Cardiac fibroblast (primary cell): ENCODE measurements at regions not wholly inside any gene's neighbourhood (a gene's known extent, or its start where the extent isn't known, plus 50 kb on each side); places are given as distances from the start of the nearest gene placed in this dataset.

Experiments used
- DNase-seq, 2 donors: peaks; one replicate each; pipeline versions ENCODE4 v3.0.0 to v3.0.0-alpha.2; 2010; ENCODE audit warnings: low read depth in 2 of 2
- H3K4me3 ChIP-seq, 2 donors: replicated peaks in 1 of 2; 1 replicate in 1 of 2; 2 replicates in 1 of 2; pipeline ENCODE4 v1.5.1; 2011; ENCODE audit warnings: low read depth in 2 of 2, low read length in 2 of 2, mild to moderate bottlenecking in 2 of 2, moderate library complexity in 1 of 2
- CTCF ChIP-seq: IDR thresholded peaks from one replicate; pipeline ENCODE4 v1.5.1; 2011; ENCODE audit warnings: low read depth, mild to moderate bottlenecking, low read length, inconsistent platforms

GRCh38 chr9:13769641-13770040 is 490.1 kb upstream of the MPDZ start:
- DNase-seq: no peak
- no peak overlapping the region for H3K4me3 ChIP-seq
- TF ChIP-seq CTCF: no peak

GRCh38 chr9:13769006-13769405 is 489.5 kb upstream of the MPDZ start:
- TF ChIP-seq CTCF: no peak
- H3K4me3 ChIP-seq: no peak overlapping the region
- DNase-seq: no peak

GRCh38 chr9:13762209-13762608 is 482.7 kb upstream of the MPDZ start:
- no peak for TF ChIP-seq CTCF
- H3K4me3 ChIP-seq: no peak overlapping the region
- DNase-seq: no peak

GRCh38 chr9:13759551-13759950 is 480.1 kb upstream of the MPDZ start:
- no peak for DNase-seq
- H3K4me3 ChIP-seq: no peak overlapping the region
- TF ChIP-seq CTCF: no peak

- no peak overlapping the region for H3K4me3 ChIP-seq
- no peak for DNase-seq
- no peak for TF ChIP-seq CTCF
Measured at GRCh38 chr9:13758936-13759335, 479.4 kb upstream of the MPDZ start.

- no peak for TF ChIP-seq CTCF
- no peak overlapping the region for H3K4me3 ChIP-seq
- no peak for DNase-seq
Measured at GRCh38 chr9:13756943-13757342, 477.5 kb upstream of the MPDZ start.

GRCh38 chr9:13755551-13755950 is 476.1 kb upstream of the MPDZ start:
- no peak overlapping the region for H3K4me3 ChIP-seq
- TF ChIP-seq CTCF: no peak
- peak in 1 of 2 donors; percentile 15 for DNase-seq
